A172 (cell line): ENCODE measurements at regions not wholly inside any gene's neighbourhood (a gene's known extent, or its start where the extent isn't known, plus 50 kb on each side); places are given as distances from the start of the nearest gene placed in this dataset.

ENCODE experiments used
- DNase-seq: peaks from one replicate; pipeline ENCODE4 v3.0.0-alpha.2; 2015; ENCODE audit warnings: low spot score

DNA sequence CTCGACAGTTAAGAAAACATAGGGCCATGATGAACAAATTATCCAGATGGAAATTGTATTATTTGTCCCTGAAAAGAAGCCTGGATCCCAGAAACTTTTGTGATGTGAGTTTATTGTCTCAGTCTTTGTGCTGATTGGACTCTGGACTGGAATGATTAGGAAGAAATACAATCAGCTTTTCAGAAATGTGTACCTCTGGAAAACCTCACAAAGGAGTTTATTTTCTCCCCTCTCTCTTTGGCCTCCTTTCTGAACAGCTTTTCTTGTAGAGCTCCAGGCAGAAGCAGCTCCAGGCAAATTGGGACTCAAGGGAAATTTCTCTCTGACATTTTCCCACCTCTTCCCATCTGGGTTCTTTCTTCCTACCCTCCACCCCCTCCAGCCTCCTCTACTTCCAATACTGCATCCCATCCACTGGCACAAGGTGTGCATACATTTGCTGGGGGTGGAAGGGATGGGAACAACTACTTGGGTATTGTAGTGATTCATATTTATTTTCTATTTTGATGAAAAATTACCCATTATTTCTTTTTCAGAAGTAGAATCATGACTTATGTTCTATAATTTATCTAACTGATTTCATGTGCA, 119.7 kb downstream of the CD47 start:
- DNase-seq: no peak

GRCh38 chr3:107969994-107970819, 120.6 kb downstream of the CD47 start:
- no peak for DNase-seq

DNA sequence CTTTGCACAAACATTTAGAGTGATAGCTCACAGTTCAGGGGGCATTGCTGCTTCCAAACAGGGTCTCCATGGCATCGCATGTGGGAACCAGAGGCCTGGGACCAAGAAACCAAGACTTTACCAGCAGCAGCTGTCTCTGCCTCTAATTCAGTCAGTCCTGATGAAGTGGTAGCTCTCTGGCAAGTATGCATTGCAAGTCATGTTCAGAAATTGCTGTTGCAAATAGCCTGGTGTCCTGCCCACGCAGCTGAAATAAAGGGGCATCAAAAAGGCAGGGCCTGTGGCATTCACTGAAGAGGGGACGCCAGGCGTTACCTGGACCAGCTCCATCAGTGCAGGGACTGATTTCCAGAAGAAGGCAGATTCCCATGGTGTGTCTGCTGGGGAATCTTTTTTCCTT, 121.3 kb downstream of the CD47 start:
- no peak for DNase-seq

GRCh38 chr3:107966276-107966675, 124.6 kb downstream of the CD47 start:
- DNase-seq: no peak

DNA sequence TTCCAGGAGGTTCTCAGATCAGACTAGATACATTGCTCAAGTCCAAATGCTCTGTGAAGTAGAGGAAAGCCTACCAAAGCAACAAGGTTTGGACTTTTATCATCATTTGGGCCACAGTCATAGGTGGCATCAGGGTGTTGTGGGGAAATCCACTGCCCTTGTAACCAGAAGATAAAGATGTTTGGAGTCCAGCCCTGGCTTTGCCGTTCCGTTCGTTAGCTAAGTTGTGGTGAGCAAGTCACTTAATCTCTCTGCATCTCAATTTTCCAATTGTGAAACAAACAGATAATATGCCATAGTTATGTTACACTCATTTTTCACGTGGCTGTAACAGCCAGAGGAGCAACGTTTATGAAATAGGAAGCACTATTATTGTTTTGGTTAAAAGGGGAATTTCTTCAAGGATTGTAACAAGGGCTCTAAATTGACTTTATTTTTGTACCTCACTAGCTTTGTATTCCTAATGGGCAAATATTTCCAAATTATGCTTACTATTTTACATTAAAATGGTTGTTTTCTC, 125.6 kb downstream of the CD47 start:
- DNase-seq: no peak

- DNase-seq: no peak
These were observed 127.2 kb downstream of the CD47 start for GRCh38 chr3:107963581-107963980.

DNA sequence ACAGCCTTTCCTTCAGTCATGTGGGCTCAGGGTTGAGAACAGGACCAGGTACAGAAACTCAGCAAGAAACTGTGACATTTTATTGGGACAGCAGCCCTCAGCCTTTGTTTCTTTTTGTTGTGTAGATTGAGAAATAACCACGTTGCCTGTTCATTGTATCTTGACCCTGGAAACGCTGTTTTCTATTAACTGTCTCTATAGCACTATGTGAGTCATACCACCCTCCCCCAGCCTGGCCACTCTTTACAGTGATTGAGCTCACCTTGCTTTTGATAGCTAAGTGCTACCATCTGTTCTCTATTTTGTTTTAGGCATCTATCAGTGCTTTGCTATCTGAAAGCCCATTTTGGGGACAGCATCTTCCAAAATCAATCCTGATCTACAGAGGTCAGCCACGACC, 127.9 kb downstream of the CD47 start:
- peak; percentile 25 for DNase-seq

- no peak for DNase-seq
These were observed 128.8 kb downstream of the CD47 start for GRCh38 chr3:107962037-107962436.

DNA sequence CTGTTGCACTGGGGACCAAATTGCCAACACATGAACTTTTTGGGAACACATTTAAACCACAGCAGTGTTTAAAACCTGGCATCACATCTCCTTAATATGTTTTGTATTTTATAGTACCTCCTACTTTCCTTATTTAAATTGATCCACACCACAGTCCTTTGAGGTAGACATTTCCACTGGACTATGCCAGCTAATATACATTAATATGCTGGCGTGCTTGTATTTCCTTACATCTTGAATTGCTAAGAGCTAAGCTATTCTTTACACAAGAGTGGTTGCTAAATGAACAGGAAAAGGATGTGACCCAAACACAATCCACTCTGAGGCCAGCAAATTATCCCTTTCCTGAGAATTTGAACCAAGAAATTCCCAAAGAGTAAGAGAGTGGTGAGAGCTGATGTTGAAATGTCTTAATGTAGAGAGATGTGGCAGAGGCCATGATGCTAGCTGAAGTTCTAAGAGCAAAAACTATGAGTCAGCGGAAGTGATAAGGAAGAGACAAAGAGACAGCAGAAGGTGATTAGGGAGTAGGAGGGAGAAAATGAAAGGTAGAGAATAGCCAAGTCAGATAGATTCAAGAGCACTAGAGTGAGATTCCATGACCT, 131.2 kb downstream of the CD47 start:
- DNase-seq: peak; percentile 21

GRCh38 chr3:107958146-107958545, 132.7 kb downstream of the CD47 start:
- DNase-seq: no peak

GRCh38 chr3:107956991-107957900, 133.6 kb downstream of the CD47 start:
- DNase-seq: no peak

DNA sequence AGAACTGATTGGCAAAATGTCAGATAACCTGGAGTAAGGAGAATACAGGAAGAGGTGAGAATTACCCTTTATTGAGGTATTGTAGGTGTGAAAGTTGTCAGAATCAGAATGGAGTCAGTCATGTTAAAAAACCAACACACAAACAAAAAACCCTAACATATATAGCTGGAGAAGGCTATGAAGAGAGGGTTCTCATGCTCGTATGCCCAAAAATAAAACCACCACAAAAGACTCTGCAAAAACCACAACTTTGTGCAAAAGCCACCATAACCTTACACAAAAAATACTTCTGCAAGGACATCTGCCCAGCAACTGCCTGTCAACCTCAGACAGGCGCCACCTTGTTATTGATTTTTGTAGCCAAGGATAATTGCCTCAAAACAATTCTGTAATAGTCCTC, 136.0 kb downstream of the CD47 start:
- DNase-seq: no peak

GRCh38 chr3:107953722-107954121, 137.1 kb downstream of the CD47 start:
- DNase-seq: no peak

DNA sequence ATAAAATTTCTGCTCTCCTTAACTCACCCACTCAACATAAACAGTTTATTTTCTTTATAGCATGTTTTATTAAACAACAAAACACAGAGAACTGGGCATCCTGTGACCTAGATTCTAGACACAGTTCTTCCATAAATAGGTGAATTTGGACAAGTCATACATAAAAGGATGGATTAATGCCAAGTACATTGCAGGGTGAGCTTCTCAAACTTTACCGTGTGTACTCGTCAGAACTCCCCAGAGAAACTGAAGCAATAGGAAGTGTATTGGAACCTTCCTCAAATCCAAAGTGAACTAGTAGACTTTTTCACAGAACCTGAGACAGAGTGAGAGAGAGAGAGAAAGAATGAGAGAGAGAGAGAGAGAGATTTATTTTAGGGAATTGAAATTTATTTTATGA, 139.7 kb downstream of the CD47 start:
- no peak for DNase-seq

DNA sequence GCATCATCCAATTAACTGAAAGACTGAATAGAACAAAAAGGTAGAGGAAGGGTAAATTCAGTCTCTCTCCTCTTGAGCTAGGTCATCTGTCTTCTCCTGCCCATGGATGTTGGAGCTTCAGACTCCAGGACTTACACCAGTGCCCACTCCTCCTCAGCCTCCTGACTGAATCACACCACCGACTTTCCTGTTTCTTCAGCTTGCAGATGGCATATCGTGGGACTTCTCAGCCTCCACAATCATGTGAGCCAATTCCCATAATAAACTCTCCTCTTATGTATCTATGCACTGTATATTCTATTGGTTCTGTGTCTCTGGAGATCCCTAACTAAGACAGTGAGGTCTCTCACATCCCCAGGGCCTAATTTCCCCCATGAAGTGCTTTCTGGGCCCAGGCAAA, 140.4 kb downstream of the CD47 start:
- DNase-seq: no peak

- DNase-seq: no peak
These were observed 141.3 kb downstream of the CD47 start for GRCh38 chr3:107949394-107949970.

- DNase-seq: no peak
These were observed 143.6 kb downstream of the CD47 start for GRCh38 chr3:107947203-107947602.

DNA sequence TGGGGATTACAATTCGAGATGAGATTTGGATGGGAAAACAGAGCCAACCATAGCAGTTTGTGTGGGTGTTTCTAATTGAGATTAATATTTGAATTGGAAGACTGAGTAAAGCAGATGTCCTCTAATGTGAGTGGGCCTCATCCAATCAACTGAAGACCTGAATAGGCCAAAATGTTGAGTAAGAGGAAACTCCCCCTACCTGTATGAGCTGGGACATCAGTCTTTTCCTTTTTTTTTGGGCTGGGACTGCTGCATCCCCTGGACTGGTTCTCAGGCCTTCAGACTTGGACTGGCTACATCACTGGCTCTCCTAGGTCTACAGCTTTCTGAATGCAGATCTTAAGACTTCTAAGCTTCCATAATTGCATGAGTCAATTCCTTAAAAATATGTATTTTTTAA, 144.1 kb downstream of the CD47 start:
- DNase-seq: no peak

GRCh38 chr3:107945417-107946094, 145.3 kb downstream of the CD47 start:
- DNase-seq: no peak

GRCh38 chr3:107943786-107944523, 146.9 kb downstream of the CD47 start:
- DNase-seq: no peak
